Mesothelial cell of epicardium (in vitro differentiated cells): ENCODE measurements at regions not wholly inside any gene's neighbourhood (a gene's known extent, or its start where the extent isn't known, plus 50 kb on each side); places are given as distances from the start of the nearest gene placed in this dataset.
A peak's percentile ranks its signal among the peaks of the same experiment; 100 is the strongest.

Source experiments
- DNase-seq, 2 experiments: peaks; one replicate each; pipeline ENCODE4 v3.0.0; 2021; ENCODE audit warnings: low spot score in 2 of 2; ENCODE audit not compliant: unreplicated experiment in 2 of 2
- H3K27ac Mint-ChIP-seq: 2 replicates; pipeline ENCODE4 v1.8.0; 2021; ENCODE audit warnings: mixed read lengths
- H3K27me3 Mint-ChIP-seq: 2 replicates; pipeline ENCODE4 v1.8.0; 2021; ENCODE audit warnings: low read depth, mixed read lengths
- H3K36me3 Mint-ChIP-seq: 2 replicates; pipeline ENCODE4 v1.8.0; 2021; ENCODE audit warnings: mixed read lengths
- H3K4me1 Mint-ChIP-seq: 2 replicates; pipeline ENCODE4 v1.8.0; 2021; ENCODE audit warnings: mixed read lengths
- H3K4me3 Mint-ChIP-seq: 2 replicates; pipeline ENCODE4 v1.8.0; 2021; ENCODE audit warnings: mild to moderate bottlenecking, moderate library complexity, mixed read lengths
- H3K9me3 Mint-ChIP-seq: 2 replicates; pipeline ENCODE4 v1.8.0; 2021; ENCODE audit warnings: mixed read lengths
- CTCF ChIP-seq: fragments of 200-600 bp; sonication (generic); IDR thresholded peaks from one replicate; pipeline ENCODE4 v1.5.0; 2021; ENCODE audit warnings: antibody characterized with exemption; ENCODE audit not compliant: unreplicated experiment

DNA sequence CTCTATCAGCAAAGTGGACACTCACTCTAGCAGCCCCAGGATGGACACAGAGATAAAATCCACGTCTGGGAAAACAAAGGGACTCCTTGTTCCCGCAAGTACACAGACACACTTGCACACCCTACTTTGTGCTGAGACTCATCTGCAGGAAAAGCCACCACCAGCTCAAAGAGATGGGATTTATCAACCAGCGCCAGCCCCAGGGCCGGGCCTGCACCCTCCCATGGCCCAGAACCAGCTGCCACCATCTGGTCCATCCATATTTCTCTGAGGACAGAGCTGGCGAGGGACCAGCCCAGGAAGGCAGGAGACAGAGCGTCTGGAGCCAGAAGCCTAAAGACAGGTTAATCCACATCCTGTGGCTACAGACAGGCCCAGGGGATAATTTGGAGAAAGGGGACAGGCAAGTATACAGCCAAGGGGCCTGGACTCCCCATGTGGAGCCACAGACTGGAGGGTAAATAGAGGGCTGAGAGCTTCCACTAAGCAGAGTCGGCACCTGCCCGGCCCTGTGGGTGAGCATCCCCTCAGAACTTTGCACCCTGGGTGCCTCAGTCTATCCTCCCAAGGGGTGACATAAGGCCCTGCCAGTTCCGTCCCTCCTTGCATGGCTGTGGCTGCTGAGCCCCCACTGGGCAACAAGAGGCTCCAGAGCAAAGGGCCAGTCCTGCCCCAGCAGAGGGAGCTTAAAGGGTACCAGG, 233.9 kb downstream of the PTPRU start:
- peaks cover 44% of the 10 kb centered on the region for H3K27me3 Mint-ChIP-seq
- H3K4me1 Mint-ChIP-seq = no peaks in the 10 kb centered on the region
- peak in 1 of 2 experiments; percentile 26 for DNase-seq
- no peak overlapping the region for H3K4me3 Mint-ChIP-seq
- H3K36me3 Mint-ChIP-seq = no peaks in the 10 kb centered on the region
- no peak for TF ChIP-seq CTCF
- no peak overlapping the region for H3K27ac Mint-ChIP-seq
- H3K9me3 Mint-ChIP-seq = peaks cover 7% of the 10 kb centered on the region

DNA sequence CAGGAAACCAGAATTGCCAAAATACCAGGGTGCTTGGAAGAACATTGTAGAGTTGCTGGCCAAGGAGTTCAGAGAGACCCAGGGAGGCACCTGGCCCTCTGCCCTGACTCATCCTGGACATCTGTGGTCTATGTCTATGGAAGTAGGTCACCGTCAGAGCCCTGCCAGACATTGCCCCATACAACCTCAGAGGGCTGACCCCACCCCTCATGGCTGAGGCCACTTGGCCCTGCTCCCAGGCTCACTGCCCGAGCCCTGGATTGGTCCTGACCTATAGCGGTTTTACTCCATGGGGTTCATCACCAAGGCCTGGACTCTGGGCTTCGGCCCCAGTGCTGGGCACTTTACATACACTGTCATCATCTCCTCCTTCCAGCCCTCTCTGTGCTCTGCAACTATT, 233.1 kb downstream of the PTPRU start:
- H3K9me3 Mint-ChIP-seq = peaks cover 15% of the 10 kb centered on the region
- no peak for TF ChIP-seq CTCF
- H3K4me1 Mint-ChIP-seq = no peaks in the 10 kb centered on the region
- H3K36me3 Mint-ChIP-seq = no peaks in the 10 kb centered on the region
- no peak overlapping the region for H3K27ac Mint-ChIP-seq
- H3K27me3 Mint-ChIP-seq = peaks cover 36% of the 10 kb centered on the region
- no peak overlapping the region for H3K4me3 Mint-ChIP-seq
- no peak for DNase-seq

DNA sequence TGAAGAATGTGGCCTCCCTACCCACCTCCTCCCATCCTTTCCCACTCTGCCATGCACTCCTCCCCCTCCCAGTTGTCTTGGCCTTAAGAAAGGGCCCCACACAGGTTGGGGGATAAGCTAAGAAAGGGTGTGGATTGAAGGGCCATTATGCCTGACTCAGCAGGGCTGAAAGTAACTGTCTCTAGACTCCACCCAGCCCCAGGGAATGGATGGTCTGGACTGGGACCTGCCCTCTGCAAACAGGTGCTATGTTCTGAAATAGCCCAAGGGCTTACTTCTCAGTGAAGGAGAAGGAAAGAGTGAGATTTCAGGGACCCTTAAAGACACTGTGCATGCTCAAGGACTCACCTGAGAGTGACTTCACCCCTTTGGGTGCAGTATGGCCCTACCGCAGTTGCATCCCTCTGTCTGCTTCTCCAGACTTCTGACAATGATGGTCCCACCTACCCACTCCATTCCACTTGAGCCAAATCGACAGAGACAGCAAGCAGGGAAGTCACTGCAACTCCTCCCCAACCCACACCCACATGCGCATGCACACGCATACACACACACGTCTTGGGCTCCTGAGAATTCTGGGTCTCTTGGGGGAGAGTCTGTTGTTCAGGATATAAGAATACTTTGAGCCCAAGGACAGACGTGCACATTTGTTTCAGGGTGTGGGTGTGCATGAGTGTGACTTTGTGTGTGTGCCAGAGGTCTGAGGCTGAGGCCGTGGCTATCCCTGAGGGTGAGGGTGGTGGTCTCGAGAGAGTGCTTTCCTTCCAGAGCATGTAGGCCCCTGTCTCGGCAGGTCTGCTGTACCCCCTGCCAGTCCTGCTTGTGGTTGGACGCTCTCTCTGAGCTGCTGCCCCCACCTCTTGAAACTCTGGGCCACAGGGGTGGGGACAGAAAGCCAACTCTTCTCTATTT, 231.9 kb downstream of the PTPRU start:
- Mint-ChIP-seq H3K36me3 (no peaks in the 10 kb centered on the region), H3K27ac (no peak overlapping the region), H3K4me3 (no peak overlapping the region), H3K9me3 (peaks cover 26% of the 10 kb centered on the region), H3K27me3 (peaks cover 28% of the 10 kb centered on the region), H3K4me1 (no peaks in the 10 kb centered on the region)
- no peak for DNase-seq
- no peak for TF ChIP-seq CTCF

DNA sequence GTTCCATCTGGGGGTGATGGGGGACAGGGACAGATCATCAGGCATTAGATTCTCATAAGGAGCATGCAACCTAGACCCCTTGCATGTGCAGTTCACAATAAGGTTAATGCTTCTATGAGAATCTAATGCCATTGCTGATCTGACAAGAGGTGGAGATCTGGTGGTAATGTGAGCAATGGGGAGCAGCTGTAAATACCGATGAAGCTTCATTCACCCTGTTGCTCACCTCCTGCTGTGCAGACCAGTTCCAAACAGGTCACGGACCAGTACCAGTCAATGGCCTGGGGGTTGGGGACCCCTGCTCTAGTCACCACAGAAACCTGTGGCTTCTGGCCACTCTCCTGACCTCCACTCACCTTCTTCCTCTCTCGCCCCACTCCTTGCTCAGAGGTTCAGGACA, 229.9 kb downstream of the PTPRU start:
- DNase-seq = no peak
- no peaks in the 10 kb centered on the region for H3K4me1 Mint-ChIP-seq
- TF ChIP-seq CTCF = no peak
- H3K36me3 Mint-ChIP-seq = no peaks in the 10 kb centered on the region
- peaks cover 19% of the 10 kb centered on the region for H3K27me3 Mint-ChIP-seq
- H3K27ac Mint-ChIP-seq = no peak overlapping the region
- H3K4me3 Mint-ChIP-seq = no peak overlapping the region
- H3K9me3 Mint-ChIP-seq = peaks cover 28% of the 10 kb centered on the region

GRCh38 chr1:29465755-29466154, 229.4 kb downstream of the PTPRU start:
- H3K4me1 Mint-ChIP-seq = no peaks in the 10 kb centered on the region
- no peak overlapping the region for H3K27ac Mint-ChIP-seq
- no peak overlapping the region for H3K4me3 Mint-ChIP-seq
- peaks cover 17% of the 10 kb centered on the region for H3K27me3 Mint-ChIP-seq
- no peaks in the 10 kb centered on the region for H3K36me3 Mint-ChIP-seq
- H3K9me3 Mint-ChIP-seq = peaks cover 28% of the 10 kb centered on the region
- DNase-seq = no peak
- TF ChIP-seq CTCF = no peak
